NCI-H748 treated with DMSO at 0.1 percent for 48 hours (cell line): ENCODE measurements at regions not wholly inside any gene's neighbourhood (a gene's known extent, or its start where the extent isn't known, plus 50 kb on each side); places are given as distances from the start of the nearest gene placed in this dataset.
A peak's percentile ranks its signal among the peaks of the same experiment; 100 is the strongest.

Source experiments
- DNase-seq: peaks from one replicate; lab custom pipeline; 2025; lab: John Stamatoyannopoulos, UW

DNA sequence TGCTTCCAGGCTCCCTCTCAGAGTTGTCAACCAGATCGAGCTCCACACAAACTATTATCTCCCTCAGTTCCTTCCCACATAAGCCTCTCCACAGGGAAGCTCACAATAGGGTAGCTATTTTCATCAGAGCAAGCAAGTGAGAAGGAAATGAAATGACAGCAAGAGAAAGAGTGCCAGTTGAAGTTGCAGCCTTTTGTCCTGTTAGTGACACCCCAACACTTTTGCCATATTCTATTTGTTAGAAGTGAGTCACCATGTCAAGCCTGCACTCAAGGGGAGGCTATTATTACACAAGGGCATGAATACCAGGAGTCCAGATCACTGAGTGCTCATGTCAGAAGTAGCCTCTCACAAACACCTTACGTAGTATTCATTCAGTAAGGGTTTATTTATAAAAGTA is 266.3 kb upstream of the NOCT start:
- no peak for DNase-seq

DNA sequence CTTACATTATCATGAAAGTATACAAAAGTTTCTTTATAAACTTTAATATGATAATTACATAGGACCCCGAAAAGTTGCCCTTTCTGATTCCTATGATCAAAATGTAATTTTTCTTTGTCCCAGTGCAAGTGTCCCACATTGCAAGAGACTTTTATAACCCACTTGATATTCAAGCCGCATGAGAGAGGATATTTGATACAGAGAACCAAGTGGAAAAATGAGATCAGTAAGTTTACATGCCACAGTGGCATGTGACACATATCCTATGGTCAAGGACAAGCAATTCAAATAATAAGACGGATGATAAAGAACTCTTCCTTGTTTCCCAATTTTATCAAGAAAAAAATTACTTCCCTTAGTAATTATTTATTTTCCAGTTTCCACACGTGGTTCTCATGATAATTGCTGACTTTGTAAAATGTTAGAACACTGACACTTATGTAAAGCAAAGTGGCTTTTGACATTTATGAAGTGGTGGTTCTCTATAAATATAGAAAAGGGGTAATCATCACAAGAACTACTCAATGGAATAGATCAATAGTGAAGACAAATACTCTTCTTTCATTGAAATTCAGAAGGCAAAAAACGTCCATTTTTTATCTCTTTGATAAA is 273.7 kb upstream of the NOCT start:
- no peak for DNase-seq

DNA sequence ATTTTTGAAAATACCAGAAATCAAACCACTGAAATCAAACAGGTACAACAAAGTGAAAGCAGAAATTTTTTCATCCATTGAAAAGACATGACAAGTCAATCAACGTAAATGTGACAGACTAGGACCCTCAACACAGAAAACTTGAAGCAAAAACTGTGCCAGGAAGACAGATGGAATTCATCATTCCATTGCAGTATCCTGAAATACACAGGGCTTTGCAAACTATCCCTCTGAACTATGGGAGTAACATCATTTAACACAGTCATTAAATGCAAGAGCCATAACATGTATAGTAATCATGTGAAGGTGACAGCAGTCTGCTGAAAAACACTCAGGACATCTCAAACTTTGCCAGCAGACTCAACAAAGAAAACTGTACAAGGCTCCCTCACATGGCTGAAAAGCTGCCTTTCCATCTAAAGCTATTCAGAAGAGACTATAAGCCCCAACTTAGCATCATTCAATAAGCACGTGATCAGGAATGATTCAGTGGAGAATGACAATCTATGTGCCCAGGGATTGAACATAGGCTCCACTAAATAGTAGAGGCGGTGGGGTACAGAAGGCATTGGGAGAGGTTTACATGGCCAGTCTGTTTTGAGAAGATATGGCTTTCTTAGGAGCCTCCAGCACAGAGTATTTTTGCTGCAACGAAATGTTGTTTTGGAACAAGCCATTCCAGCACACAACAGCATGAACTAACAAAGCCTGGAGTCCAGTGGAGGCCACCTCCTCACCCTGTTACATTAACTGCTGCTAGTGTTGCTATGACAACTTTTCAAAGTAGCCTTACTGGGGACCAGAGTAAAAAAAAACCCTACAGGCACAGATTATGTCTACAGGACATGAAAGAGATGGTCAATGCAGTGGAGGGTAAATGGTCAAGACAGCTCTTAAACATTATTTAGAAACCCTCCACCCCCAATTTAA is 274.5 kb upstream of the NOCT start:
- no peak for DNase-seq

DNA sequence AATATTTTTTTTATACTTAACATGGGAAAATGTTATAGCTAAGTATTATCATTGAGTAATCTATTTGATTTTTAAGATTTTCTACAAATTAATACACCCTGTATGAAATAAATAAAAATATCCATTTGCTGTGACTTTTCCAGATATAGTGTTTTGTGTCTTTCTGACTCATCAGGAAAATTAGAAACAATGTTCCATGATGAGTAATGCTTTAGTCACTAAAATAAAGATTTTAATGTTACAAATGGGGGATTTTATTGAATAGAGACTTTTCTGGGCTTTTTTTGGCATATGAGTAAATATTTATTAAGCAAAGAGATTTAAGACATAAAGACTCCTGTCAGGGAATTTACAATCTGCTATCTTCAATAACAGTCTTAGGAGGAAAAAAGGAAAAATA is 279.2 kb upstream of the NOCT start:
- no peak for DNase-seq

DNA sequence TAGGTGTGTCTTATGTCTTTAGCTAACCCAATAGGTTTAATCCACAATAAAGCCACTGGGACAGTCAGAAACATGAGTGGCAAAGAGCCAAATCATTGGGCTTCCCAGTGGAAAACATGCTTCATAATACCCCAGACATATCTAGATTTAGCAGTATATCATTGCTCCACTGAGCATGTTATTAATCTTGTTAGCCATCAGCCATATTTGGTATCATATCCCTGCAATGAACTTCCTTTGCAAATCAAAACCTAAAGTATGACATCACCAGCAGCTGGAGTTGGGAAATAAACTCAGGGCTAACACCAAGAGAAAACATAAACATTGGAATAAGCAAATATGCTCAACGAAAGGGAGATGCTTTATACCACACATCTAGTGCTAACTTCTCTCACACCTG is 280.8 kb upstream of the NOCT start:
- no peak for DNase-seq

DNA sequence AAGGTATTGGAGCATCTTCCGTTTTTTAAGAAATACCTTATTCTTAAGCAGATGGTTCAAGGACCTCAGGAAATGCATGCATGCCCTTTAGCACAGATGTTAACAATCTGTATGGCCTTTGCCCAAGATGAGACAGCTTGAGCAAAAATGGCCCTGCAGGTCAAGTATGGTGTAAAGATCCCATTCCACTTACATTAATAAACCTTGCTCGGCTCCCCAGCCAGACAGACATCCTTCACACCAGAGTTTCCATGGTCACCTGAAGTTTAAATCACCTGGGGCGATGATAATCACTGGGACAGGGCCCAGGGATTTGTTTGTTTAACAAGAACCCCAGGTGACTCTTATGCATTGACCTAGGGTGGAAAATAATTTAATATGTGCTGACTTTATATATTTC is 287.0 kb upstream of the NOCT start:
- DNase-seq: peak; percentile 2

DNA sequence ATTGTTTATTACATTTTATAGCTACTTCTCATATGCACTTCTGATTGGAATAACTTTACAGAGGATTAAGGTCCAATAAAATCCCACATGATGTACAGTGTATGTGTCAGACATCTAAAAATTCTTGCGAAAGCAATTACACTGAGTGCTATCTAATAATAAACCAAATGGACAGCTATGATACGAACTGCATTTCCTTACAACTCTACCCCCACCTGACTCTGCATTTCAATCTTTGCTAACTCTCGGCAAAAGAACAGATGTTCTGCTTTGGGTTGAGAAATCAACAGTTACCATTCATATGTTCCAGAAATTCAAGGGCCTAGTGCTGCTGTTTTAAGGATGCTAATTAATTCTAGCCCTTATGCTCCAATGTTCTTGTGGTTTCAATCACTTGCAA is 287.9 kb upstream of the NOCT start:
- no peak for DNase-seq

DNA sequence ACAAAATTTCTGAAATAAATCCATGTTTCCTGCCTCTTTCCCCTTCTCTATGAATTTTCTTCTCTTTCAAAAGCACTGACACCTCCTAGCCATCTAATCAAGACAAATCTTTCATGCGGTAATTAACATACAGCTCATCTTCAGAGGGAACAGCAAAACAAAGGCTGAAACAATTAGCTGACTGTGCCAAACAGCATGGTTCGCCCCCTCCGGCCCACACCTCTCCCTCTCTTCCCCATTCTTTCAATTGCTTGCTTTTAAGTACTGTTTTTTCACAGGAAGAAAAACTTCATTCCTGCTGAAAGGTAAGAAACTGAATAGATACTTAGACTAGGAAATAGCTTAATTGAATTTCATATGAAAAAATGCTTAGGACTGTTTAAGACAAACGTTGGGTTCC is 291.1 kb upstream of the NOCT start:
- no peak for DNase-seq

DNA sequence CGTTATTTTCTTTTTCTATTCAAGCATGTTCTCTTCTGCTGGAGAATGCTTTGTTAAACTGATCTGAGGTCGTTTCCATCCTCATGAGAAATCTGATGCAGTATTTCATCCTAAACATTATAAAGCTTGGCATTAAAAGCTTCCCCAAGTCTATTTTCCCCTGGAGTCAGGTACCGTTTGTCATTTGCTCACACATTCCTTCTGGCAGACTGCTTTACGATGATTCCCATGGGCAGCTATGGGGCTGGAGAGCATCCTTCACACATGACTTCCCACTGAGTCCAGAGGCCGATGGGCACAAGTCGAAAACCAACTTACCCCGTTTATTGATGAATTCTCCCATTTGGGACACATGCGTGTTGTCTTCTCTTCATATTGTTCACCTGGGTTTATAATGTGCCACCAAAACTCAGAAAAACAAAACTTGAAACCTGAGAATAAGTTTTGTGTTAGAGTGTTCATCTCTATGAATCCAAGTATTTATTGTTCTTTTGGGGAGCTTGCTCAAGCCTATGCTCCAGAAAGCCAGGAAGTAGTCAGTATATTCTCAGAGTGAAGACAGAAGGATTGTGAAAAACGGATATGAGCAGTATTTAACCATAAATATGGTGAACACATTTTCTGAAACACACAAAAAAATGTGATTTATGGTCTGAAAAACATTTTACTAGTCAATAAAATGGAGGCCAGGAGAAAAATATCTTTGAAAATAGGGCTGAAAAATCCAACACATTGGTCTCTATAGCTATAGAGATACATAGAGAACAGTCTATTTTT is 298.8 kb upstream of the NOCT start:
- no peak for DNase-seq

DNA sequence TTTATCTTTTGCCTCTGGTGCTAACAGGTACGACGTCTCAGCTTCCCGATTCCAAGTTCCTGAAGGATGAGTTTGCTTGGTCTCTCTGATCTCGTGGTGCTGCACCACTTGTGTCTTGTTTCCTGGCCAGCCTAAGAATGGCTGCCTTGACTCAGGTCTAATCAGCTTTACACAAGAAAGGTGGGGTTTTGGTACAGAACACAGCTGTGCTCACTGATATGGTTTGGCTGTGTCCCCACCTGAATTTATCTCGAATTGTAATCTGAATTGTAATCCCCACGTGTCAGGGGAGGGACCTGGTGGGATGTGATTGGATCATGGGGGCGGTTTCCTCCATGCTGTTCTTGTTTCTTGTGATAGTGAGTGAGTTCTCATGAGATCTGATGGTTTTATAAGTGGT is 305.3 kb upstream of the NOCT start:
- DNase-seq: no peak

DNA sequence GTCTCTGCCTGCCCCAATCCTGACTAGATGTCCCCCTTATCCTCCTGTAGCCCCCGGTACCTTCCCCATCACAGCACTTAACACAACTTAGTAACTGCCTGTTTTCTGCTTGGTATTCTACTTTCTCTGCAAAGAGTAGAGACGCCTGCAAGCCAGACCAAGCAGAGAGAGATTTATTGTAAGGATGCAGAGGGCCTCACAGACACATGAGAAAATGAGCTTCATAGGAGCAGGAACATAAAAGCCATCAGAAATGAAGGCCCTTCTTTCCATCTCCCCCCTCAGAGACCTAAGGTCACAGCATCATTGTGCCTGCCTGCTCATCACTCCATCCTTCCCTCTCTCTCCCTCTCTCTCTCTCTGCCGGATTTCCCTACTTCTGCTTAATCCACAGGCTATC is 305.7 kb upstream of the NOCT start:
- DNase-seq: no peak

DNA sequence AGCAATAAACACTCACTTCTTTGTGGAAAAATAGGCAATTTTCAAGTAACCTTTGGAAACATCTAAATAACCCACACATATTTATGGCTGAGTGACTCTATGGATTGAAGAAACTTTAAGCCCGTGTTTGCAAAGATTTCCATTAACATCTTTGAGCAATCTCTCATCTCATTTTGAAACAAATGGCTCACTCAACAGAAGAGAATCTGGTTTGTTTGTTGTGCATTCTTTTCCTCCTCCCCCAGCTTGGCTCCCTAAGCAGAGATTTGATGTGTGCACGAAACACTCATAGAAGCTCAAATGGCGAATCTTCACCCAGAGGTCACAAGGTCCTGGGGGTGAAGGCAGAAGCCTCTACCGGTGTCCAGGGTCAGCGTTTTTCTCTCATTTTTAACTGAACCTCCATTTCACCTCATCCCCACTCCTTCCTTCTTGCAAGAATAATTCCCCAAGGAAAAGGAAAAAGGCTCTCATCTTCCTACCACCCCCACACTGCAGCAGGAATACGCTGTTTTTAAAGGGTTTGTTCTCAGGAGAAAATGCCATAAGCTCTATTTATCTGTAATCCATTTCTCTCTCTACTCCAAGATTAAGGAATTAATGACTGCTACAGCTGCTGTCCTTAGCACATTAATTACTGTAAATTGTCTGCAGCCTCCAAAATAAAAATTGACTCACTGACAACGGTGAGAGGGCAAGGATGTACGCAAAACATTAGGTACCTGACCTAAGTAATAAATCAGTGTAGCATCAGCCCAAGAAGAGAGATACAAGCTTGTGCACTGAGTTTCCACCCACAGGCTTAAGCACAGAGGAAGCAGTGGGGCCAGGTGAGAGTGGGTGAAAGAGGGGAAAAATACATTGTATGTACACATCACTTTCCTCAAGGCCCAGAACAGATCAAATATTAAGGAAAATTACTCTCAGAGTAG is 307.6 kb upstream of the NOCT start:
- DNase-seq: no peak

DNA sequence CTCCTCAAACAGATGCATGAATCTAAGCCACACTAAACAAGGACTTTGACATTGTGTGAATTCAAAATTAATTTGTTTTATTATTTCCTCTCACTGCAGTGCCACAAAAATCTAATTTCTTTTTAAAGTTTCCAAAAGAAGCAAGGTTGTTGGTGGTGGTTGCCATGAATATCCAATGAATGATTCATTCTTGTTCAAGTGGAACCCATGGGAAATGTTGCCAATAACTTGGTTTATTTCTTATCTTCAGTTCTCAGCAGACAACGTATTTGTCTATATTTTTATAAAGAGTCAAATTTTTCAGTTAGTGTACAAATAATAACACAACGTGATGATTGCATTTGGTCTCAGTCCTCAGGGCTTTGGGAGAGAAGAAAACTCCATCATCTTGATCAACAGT is 309.4 kb upstream of the NOCT start:
- DNase-seq: no peak

DNA sequence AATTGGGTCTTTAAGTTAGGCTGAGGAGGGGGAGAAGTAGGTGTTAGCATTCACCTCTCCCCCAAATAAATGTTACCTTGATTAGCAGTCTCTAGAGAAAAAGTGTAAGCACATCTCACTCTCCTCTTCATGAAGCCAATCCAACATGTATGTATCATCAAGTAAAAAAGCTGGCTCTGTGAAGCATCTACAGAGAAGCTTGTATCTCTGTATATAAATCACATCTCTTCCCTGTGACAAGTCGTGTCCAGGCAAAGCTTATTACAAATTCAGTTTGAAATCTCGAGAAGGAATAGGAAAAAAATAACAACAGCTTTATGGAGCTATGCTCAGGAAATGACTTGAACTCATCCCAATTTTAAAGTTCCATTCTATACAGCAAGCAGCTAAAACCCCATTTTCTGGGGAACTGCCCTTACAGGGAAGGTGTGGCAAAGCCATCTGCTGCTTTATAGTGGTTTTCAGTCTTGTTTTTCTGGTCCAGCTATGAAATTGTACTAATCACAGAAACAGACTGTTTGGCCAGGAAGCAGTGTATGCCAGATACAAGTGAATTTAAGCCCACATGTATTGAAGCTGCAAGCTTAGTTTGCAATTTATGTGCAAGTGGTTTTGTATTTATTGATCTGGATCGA is 313.3 kb upstream of the NOCT start:
- DNase-seq: no peak

DNA sequence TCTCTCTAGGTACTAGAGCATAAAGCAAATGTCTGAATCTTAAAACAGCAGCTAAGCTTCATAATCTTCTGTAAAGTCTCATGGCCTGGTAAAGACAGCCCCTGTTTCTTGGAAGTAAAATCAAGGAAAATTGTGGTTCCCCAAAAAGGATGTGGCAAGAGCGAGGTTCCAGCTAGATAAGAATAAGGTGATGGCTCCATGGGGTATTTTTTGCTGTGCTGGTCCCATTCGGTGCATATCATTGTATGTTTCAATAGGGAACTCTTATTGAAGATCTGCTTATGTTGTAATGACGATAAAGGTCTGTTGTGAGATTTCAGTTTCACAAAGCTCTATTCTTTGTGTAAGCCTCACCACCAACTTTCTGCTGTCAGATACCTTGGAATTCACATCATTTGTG is 316.9 kb upstream of the NOCT start:
- no peak for DNase-seq

DNA sequence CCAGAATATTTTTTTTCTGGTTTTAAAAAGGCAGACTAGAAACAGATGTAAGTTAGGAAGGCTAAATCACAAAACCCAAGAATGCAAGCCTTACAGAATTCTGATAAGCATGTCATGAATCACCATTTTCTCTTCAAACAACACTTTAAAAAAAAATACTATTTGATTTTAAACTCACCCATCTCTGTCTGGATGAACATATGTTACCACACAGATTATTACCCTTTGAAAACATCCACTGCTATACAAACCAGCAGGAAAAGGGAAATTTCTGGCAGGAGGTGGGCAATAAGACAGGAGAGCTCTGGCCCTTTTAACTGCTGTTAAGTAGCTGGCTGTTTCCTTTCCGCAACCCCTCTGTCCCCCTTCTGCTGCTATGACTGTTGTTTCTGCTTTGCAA is 317.7 kb upstream of the NOCT start:
- DNase-seq: no peak

DNA sequence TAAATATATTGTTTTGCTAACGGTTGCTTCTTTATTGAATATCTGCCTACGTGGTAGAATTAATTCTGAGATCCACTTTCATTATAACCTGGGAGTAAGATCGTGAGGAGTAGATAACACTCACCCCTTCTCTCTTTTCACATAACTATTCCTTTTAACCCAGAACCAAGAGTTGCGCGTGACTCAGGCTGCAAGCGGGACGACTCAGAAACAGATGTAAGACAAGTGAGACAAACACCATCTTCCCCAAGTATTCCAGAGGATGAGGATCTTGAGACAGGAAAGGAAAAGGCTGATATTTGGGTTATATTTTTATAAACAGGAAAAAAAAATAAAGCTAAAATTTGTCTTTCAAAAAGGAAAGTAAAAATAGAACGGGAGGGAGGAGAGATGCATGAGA is 318.8 kb upstream of the NOCT start:
- no peak for DNase-seq

DNA sequence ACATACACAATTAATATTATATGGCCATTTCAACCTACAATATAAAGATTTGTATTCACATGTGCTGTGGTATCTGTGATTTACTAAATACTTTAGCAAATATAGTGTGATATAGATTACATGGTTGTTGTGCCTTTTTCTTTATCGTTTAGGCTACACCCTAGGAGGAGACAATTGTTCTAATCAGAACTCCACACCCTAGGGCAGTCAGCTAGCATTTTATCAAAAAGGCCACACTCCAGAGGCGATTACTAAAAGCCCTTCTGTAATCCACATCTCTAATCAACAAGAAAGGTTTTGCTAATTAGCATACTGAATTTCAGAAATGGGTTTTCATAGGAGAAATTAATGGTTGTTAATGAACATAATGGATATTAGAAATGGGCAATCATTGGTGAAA is 319.5 kb upstream of the NOCT start:
- DNase-seq: no peak

DNA sequence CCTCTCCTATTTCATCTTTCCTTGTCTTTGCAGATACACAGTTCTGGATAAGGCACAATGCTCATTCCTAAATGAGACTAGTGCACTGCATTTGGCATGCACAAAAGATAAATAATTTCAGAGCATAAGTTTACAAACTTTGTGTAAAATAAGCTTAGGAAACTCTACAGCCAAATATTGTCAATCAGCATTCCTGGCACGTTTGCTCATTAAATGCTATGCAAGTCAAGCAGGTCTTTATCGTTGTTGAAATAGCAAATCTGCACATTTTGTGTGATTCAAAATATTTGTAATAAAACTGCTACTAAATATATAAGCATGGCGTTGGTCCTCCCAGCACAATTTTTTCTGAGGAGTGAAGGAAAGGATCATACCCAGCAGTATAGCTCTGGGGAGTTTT is 322.1 kb upstream of the NOCT start:
- DNase-seq: no peak

DNA sequence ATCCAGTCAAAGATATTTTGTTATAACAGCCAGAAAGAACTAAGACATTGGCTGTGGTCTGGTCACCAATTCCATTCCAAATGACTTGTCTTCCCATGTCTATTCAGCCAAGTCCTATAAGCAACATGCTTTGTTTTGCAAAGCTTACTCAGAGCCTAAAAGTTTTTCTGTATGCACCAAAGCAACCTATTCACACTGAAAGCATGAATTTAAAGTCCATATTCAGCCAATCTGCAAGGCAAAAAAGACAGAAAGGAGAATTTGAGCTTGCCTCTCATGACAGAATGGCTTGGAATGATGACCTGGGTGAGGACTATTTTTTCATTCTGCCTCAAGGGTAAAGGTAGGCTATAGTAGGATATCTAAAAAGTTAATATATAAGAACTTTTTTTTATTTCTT is 323.2 kb upstream of the NOCT start:
- no peak for DNase-seq

DNA sequence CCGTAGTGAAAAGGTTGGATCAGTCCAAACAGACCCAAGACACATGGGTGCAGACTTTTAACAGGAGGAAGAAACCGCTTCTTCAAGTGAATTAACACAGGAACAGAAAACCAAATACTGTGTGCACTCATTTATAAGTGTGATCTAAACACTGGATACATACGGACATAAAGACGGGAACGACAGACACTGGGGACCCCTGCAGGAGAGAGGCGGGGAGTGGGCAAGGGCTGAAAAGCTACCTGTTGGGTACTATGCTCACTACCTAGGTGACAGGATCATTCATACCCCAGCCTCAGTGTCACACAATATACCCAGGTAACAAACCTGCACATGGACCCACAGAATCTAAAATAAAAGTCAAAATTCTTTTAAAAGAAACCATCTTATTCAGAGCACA is 326.0 kb upstream of the NOCT start:
- DNase-seq: no peak
